HG03108 (cell line): ENCODE measurements at regions not wholly inside any gene's neighbourhood (a gene's known extent, or its start where the extent isn't known, plus 50 kb on each side); places are given as distances from the start of the nearest gene placed in this dataset.

Source experiments
- ATAC-seq: cut with Tn5 transposase; IDR thresholded peaks from one replicate; pipeline ENCODE4 v1.9.1; 2021; ENCODE audit warnings: moderate library complexity; ENCODE audit not compliant: unreplicated experiment

DNA sequence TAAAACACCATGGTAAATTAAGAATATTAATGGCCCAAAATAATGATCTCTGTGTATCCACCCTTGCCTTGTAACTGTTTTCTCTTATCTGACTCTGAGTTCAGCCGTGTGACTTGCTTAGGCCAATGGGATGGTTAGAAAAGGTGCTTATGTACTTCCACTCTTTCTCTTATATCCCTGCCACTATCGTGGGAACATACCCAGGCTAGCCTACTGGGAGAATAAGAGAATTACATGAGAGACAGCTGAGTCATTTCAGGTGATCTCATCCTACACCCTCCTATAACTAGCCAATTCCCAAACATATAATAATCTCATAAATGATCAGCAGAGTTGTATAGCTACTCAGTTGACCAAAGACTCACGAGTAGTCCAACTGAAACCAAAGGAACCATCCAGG is 98.3 kb upstream of the ABI3BP start:
- ATAC-seq, result no peak

DNA sequence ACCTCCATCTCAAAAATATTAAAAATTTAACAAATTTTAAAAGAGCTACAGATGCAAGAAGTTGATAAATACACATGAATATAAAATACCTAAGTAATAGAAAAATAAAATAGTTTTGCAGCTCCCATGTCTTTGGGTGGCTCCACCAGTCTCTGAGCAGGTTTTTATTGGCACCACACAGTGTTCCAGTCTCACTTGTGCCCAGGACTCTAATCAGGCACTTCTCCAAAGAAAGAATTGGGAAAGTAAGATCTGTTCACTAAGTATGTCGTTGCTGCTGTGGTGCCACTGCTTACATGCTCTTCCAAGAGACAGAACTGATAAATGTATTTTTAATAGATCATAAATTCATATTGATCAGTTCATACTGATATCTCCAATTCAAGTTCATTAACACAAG is 92.5 kb upstream of the ABI3BP start:
- no peak for ATAC-seq

DNA sequence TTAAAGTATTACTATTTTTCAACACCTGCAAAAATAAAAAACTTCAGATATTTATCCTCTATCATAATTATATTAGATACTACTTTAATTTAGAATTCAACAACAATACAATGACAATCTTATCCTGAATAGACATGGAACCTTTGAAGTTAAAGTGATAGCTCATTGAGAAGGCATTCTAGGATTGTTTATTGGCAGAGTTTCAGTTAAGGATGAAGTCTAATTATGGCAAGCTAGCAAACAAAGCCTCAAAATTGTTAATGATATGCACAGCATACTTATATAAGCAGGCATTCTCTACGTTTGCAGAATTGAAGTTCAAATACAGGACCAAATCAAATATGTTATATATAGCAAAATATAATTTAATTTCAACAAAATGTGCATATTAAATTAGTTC is 91.2 kb upstream of the ABI3BP start:
- ATAC-seq, result no peak

DNA sequence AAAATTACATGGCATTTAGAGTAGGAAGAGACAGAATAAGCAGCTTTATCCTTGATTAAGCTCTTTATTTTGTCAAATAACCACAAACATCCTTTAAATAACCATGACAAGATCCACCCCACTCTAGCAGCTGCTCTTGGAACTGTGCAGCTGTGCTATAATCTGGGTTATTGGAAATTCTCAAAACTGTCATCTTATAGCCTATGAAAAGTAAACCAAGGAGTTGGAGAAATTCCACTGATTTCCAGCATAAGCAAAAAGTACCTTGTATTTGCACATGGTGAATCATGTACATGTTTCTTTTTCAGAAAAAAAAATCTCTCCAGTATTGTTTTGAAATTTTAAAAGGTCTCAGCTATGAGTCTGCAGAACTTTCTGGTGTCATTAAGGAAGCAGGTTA is 88.8 kb upstream of the ABI3BP start:
- no peak for ATAC-seq

DNA sequence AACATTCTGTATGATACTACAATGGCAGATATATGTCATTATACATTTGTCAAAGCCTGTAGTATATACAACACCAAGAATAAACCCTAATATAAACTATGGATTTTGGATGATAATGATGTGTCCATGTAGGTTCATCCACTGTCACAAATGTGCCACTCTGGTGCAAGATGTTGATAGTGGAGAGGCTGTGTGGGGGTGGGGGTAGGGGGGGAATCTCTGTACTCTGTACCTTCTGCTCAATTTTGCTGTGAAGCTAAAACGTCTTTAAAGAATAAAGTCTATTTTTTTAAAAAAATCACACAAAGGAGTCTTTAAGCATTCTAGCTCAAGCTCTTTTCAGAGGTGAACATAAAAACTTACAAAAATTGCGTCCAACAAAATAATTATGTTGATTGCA is 88.2 kb upstream of the ABI3BP start:
- ATAC-seq, result no peak

DNA sequence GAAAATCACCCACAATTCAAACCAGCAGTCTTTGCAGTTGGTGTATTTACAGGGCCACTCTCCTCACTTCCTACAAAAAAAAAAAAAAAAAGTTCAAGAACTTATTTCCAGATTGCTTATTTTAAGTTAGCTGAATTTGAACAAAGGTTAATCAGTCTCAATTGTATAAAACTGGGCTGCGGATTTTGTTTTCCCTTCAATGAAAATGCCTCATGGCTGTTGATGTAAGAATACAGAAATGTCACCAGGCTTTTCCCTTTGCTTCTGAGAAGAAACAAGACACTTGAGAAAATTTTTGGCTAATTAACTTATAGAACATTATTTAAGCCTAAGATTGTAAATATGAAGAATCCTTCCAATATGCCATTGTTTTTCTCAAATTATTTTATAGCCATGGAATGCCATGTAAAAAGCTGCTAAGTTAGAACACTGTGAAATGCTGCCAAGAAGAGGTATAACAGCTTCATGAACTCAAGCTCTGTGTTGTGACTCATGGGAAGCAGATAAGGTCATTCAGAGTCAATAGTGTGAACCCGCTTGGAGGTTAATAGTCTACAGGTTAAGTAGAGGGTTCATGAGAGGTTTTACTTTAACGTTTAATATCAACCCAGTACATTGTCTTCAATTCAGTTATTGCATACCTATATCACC is 84.3 kb upstream of the ABI3BP start:
- no peak for ATAC-seq

DNA sequence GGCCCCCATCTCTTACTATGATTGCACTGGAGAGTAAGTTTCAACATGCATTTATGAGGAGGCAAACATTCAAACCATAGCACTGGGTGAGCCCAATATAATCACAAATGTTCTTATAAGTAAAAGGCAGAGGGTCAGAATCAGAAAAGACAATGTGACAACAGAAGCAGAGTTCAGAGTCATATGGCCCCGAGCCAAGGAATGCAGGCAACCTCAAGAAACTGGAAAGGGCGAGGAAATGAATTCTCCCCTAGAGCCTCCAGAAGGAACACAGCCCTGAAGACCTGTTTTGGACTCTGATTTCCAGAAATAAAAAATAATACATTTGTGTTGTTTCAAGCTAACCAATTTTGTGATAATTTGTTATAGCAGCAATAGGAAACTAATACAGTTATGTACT is 81.3 kb upstream of the ABI3BP start:
- ATAC-seq, result no peak

DNA sequence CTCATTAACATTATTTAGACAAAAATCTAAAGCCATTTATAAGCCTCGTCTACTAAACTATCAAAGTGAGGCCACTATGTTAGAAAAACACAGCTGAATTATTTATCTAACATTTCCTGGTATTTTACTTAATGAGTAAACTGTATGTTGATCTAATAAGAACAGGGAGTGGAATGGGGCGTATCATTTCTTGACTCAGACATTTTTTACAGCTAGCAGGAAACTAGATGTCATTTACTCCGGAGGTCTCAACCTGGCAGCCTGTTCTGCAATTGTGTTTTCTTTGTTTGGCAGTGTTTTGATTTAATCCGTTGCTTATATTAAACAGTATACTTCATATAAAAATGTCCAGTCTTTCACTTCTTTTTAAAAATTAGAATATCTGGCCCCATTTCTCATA is 79.1 kb upstream of the ABI3BP start:
- ATAC-seq, result no peak

DNA sequence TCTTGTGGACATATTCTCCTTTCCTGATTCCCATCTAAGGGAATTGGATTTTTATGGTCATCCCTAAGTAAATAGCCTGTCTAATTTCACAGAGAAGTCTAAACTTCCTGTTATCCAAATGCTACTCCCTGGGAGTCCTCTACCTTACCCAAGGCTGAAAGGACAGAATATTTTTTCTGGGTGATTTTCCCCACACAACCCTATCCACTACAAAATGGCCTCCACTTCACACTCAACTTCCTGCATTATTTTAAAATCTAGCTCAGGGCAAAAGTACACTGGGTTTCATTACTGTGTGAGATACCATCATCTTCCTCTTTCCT is 77.5 kb upstream of the ABI3BP start:
- ATAC-seq, result no peak

DNA sequence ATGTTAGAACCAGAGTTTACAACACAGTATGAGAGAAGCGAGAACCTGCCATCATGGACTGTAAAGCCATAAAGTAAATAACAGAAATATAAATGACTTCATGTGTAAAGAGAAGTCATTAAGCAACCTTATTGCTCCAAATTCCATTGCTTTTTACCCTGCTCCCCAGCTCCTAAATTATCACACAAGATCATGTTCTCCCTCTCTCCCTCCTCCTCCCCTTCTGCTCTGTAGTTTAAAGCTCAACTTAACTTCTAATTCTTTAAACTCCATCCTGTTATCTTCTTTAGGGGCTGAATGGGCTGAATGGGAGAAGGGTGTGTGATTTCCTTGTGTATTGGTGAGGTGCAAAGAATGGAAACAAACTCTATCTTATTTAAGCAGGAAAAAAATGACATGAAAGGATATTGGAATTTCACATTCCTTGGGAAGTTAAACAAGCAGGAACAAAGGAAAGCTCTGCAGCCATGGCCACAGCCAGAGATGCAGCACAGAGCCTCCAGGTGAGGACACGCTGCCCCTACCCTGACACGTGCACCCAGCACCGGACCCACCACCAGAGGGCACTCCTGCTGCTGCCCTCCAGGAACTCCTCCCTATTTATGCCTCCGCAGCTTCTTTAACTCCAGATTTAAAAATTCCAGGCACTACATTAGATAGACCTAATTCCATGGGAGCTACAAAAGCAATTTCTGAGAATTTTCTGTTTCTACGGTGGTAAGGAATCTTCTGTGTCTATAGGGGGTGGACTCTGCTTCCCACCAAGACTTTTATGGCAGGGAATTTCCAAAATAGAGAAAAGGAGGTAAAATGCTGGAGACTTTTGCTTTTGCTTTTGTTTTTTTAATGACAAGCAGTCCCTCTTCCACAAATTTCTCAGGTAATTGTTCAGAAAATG is 76.9 kb upstream of the ABI3BP start:
- peak; percentile 56 for ATAC-seq

DNA sequence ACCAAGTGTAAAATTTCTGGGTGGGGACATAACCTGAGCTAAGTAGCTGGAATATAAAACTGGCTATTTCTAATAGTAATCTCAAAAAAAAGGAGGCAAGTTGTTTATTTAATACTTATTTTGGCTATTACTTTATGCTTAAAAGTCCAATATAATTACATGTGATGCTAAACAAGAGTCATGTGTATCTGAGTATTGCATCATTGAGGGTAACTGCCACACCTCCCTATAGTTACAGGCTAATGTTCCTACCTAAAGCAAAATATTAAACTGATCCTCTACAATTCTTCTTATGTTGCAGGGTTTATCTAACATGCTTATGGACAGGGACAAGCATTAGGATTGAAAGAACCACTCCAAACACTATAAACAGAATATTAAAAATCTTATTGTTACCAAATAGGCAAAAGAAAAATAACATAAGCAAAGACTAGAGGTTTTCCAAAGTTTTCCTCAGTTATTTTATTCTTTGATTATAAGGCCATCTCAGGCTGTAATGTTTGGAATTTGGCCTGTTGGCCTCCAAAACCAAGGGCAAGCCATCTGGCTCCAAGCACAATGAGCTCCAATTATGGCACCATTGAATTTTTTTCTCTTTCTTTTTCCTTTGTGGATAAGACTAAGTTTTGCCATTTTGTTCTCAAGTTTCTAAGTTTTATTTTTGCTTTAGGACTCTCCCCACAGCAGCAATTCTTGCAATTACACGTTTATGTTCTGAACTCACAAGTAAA is 75.8 kb upstream of the ABI3BP start:
- ATAC-seq, result no peak

DNA sequence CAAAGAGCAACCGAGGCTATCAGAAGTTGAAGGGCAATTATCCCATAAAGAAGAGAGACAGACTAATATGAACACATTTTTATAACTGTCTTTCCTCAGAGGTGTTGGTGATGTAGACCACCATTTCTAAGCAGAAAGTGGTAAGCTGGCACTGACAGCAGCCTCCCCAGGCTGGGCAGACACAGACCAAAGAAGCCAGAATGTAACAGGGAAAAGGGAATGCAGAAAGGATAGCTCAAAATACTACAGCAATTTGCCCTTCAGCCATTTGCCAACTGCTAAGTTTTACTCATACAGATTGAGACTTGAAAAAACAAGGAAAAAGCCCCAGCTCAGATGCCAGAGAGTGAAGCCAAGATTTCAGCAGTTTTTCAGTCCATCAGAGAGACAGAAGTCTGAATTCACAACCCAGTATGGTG is 73.5 kb upstream of the ABI3BP start:
- no peak for ATAC-seq

DNA sequence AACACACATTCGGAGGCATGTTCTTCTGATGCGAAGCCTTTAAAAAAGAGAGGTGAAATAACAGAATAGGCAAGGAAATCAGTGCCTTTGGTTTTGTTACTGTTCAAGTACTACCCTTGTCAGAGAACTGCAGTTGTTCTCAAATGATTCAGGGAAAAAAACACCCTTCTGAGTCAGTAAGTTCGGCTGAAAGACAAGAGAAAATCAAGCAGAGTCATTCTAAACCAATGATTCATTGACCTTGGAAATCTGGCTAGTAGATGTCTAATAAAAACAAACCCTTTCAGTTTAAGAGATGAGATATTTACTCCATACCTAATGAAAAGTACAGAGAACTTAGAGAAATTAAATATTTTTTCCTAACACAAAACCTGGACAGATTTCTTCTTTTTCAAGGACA is 72.7 kb upstream of the ABI3BP start:
- no peak for ATAC-seq

DNA sequence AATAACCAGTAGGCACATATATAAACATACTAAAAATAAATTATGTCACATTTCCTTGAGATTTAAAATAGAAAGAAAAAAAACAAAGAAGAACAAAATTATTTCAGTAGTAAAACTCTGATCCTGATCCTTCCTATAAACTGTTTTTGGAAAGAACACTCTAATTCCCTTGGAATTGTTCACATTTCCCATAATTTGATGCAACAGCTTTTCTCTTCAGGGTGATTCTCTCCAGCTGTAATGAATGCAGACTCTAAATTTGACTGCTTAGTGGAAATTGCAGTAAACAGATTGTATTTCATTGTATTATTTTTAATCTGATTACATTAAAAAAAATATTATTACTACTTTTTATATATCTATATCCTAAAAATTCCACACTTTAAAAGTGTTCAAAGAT is 70.2 kb upstream of the ABI3BP start:
- no peak for ATAC-seq

DNA sequence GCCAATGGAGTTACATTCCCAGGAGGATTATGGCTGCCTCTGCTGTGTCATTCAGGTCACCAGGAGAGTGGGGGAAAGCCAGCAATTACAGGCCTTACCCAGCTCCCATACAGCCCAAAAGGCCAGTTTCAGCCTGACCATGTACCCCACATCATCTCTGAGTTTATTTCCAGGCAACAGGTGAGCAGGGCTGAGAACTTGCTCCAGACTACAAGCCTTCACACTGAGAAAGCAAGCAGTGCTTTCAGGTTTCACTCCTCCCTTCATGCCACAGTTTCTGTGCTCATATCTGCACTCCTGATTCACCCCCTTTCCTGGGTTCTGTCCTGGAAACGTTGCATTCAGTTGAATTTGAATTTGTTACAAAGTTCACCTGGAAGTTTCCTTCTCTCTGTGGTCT is 68.1 kb upstream of the ABI3BP start:
- no peak for ATAC-seq

DNA sequence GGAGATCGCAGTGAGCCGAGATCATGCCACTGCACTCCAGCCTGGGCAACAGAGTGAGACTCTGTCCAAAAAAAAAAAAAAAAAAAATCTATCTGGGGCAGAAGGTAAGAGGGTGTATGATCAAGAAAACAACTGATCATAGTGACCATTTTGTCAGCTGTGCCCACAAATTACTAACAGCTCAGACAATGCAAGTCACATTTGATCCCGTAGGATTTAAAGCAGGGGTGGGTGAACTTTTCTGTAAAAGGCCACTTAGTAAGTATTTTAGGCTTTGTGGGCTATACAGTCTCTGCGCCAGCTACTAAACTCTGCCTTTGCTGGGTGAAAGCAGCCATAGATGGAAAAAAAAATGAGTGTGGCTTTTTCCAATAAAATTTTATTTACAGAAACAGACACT is 57.6 kb upstream of the ABI3BP start:
- ATAC-seq, result no peak

DNA sequence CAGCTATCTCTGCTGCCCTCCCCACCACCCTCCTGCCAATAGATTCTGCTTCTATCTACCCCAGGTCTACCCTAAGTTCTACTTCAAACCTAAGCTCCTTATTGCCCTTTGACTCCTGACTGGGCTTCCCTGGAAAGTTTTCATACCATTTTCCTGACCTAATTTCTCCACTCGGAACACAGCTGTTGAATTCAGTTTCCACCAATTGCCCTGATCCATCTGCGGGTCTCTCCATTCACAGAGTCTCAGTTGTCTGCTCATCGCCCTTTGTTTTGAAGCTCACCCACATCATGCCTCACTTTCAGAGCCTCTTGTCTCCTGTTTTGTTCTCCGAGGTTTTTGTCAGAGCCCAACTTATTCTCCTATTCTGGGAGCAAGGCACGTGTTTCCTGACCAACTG is 56.8 kb upstream of the ABI3BP start:
- ATAC-seq, result no peak

DNA sequence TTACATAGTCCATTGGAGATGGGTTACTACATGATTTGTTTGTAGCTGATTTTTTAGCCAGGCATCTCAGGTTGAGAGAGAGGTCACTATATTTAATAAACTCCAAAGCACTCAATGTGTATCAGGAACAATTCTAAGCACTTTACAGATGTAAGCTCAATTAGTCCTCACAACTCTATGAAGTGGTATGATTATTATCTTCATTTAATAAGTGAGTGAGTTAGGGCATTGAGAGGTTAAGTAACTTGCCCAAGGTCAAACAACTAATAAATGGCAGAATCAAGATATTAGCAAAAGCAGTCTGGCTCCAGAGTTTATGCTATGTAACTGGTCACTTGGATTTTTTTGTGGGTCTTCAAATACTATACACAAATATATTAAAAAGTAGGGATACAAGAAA is 56.3 kb upstream of the ABI3BP start:
- no peak for ATAC-seq

DNA sequence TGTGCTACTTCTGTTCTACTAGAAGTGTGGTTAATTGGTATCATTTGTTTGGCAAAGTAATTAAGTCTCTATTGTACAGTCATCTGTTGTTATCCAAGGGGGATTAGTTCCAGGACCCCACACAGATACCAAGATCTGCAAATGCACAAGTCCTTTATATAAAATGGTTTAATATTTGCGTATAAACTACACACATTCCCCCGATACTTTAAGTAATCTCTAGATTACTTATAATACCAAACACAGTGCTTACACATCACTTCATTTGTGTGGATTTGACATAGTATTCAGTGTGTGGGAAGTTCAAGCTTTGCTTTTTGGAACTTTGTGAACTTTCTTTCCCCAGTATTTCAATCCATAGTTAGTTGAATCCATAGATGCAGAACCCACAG is 50.5 kb upstream of the ABI3BP start:
- no peak for ATAC-seq

DNA sequence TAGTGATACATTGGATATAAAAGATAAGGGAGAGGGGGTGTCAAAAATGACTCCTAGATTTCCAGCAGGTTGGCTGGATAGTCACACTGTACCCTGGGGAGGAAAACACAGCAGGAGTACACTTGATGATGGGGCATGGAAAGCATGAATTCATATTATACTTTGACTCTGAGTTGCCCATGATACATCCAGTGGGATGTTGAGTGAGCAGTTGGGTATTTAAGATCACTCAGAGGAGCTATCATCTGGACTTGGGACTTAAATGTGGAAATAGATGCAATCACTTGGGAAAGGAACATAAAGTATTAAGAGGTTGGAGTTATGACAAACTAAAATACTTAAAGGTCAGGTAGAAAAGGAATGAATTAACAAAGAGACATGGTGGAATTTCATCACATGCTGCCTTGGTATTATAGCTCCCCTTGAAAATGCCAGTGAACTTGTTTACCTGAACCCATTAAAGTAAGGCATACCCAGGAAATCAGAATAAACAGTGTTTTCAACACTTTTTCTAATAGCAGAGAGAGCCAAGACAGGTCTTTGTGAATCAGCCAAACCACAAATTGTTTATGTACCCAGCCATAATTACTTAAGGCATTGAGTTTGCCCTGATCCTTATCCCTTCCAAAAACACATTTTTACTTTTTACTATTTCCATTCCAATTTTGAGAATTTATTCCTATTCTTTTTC is 49.9 kb upstream of the ABI3BP start:
- ATAC-seq, result no peak
